ENCODE measurements at regions not wholly inside any gene's neighbourhood (a gene's known extent, or its start where the extent isn't known, plus 50 kb on each side); places are given as distances from the start of the nearest gene placed in this dataset.

GRCh38 chr10:6305401-6306321 lies 102.9 kb downstream of the PFKFB3 start:
- no peak for DNase-seq

GRCh38 chr10:6306917-6307316 lies 104.2 kb downstream of the PFKFB3 start:
- DNase-seq = no peak

GRCh38 chr10:6309816-6310215 lies 107.1 kb downstream of the PFKFB3 start:
- DNase-seq = no peak

DNA sequence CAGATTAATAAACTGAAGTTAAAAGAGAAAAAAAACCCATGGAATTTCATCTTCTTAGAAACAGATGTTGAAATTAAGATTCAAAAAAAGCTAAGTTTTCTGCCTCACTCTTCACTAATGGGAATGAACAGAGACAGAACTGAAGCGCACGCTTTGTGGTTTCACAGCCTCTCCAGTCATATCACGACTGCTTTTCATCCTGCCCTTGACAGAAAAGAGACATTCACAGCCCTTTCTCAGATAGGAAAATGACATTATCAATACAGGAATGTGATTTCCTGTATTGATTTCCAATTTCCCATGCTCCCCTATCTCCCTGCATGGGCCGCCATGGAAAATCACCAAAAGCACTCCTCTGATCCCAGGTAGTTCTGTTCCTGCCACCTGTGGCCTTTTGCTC lies 108.2 kb downstream of the PFKFB3 start:
- no peak for DNase-seq

GRCh38 chr10:6311700-6312330 lies 109.1 kb downstream of the PFKFB3 start:
- no peak for DNase-seq

GRCh38 chr10:6312636-6313035 lies 109.9 kb downstream of the PFKFB3 start:
- DNase-seq = no peak

DNA sequence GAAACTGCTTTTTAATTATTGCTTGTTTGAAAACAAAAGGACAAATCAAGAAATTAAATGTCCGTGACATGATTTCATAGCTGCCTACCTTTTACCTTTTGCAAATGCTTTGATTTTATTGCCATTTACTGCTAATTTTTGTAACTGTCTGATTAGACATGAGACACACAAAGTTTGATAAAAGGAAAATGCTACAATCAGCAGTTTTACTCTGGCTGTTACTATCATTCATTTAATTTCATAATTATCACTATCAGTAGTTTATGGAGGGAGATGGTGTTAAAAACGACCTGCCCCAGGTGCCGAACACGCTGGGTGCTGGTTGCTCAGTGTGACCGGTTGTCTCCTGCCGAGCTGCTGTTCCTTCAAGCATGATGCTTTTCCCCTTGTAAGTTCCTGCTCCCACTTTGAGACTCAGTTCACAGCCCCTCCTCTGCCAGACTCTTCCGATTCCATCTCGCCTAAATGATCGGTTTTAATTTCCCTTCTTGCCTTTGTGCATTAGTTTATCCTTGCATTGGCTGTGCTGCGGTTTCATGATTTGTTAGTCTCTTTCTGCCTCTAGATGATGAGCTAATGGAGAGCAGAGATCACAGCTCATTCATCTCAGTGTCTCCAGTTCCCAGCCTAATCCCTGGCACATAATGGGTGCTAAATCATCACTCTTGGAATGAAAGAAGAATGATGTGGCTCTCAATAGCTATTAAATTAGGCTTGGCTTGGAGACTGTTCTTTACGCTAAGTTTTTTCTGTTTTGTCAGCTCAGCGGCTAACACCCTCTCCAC lies 110.6 kb downstream of the PFKFB3 start:
- DNase-seq = no peak

DNA sequence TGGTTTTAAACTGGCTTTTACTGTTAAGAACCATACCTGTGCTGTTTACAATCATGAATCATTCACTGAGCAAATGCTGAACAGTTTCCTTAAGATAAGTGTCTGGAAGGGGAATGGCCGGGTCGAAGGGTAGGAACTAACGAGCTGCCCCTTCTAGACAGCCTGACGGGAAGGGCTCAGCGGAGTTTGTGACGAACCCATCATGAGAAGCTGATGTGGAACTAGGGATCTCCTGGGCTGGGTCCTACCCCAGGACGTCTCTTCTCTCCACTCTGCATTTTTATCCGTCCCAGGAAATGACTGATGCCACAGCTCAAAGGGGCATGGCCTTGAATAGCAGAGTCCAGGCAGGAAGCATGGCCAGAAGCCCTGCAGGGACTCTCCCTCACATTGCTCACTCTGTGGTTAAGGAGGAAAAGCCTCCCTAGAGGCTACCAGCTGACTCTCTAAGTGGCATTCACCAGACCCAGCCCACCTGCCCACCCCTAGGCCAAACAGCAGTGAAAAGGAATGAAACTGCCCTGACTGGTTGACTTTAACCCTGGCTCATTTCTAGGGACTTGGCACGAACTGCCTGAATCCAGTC lies 112.0 kb downstream of the PFKFB3 start:
- DNase-seq = no peak

DNA sequence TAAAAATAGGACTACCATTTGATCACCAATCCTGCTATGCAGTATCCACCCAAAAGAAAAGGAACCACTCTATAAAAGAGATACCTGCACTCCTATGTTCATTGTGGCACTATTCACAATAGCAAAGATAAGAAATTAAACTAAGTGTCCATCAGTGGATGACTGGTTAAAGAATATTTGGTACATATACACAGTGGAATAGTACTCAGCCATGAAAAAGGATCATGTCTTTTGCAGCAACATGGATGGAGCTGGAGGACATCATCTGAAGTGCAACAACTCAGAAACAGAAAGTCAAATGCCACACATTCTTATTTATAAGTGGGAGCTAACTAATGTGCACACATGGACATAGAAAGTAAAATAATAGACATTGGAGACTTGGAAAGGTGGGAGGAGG lies 116.4 kb downstream of the PFKFB3 start:
- DNase-seq = no peak

GRCh38 chr10:6320320-6321010 lies 117.7 kb downstream of the PFKFB3 start:
- DNase-seq = no peak

DNA sequence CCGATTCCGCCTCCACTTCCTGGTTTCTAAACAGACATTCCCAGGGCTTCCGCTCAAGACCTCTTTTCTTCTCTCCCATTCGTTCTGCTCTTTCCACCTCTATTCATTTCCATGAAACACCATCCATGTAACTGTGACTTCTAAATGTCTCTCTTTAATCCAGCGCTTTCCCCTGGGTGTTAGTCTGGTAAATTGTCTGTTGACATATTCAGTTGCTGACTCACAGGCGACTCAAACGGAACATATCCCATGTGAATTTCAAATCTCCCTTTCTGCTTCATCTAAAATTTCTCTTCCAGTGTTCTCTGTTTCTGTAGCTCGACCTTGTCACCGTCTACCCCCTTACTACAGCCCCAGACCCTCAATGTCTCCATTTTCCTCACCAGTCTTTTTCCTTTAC lies 119.1 kb downstream of the PFKFB3 start:
- DNase-seq = no peak

DNA sequence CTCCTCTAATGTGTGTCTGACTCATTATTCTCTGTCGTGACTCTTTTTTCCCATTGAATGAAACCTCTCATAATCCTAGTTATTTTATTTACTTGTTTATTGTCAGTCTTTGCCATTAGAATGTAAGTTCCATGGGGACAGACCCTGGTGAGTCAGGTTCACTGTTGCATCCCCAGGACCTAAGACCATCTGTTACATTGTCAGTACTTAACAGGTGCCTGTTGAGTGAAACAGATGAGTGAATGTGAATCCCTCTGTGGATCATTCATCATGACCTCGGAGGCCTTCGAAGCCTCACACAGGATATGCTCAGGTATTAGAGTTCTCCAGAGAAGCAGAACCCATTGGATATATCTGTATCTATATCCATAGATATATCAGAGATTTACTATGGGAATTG lies 120.1 kb downstream of the PFKFB3 start:
- DNase-seq = no peak

DNA sequence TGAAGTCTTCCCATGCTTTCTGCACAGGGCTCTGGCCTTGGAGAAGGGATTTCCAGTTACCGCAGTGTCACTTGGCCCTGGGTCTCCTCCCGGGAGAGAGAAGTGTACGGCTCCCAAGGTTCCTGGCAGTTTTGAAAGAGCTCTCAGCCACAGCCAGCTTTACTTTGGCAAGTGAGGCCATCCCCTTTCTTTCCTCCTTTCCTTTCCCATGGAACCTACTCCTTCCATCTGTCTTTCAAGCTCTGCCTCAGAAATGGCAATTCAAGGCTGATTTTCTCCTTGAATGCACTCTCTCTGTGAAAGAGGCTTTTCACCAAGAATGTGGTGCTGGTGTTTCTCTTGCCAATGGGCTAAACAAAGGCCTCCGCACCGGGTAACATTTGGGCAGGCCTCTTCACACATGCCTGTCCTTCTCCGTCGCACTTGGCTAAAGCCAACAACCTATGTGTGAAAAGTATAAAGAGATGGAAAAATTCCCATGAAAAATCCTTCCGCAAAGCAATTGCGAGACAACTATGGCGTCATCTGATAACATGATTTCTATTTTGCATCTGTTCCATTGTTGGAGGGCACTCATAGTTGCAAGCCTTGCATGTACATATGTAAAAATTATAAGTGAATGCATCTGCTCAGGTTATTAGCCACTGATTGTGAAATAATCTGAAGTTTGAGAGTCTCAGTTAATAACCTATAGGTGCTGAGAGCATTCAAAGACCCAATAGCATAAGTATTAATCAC lies 125.4 kb downstream of the PFKFB3 start:
- DNase-seq = no peak

DNA sequence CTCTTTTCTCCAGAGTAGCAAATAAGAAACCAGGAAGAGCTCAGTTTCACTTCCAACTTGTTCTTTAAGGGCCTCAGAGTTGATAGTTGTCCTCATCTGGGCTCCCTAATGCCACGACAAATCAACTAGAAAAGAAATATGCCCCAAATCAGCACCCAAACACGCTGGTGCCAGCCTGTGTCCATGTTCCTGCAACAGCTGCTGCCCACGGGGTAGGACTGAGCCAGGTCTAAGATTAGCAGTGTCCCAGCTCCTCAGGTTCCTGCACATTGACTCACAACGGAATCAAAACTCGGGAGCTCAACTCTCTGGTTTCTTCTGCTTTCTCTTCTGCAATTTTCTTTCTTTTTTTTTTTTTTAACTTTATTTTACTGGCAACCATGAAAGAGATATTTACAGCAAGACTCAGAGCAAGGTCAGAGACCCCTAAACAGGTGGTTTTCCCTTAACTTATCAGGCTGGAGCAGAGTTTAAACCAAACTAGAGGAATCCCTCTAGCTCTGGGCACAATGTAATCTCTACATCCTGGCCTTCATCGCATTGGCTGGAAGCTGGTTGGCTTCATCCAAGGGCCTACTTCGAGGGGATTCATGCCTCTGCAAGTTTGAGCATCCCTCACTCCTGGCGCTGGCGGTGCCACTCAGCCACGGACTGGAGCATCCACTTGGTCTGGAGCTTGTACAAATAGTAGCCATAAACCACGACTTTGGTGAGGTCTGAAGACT lies 126.1 kb downstream of the PFKFB3 start:
- no peak for DNase-seq

DNA sequence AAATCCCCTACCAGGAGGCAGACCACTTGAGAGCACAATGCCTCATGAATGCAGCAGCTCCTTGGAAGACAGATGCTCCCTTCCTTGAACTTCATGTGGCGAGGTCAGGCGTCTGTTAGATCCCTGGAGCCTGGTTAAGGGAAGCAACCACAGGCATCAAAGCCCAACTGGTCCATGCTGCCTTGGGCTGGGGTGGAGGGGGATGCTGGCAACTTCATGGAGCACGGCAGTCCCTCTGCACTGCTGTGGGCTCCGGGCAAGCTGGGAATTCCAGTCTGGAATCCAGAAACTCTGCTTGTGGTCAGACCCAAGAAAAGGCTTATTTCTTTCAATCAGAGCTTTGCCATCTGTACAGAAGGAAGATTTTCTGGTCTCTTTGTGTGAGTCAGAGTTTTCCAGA lies 130.4 kb downstream of the PFKFB3 start:
- DNase-seq = no peak

- DNase-seq = no peak
These were observed 131.2 kb downstream of the PFKFB3 start for GRCh38 chr10:6333973-6334372.

GRCh38 chr10:6336016-6336415 lies 133.3 kb downstream of the PFKFB3 start:
- DNase-seq = no peak

DNA sequence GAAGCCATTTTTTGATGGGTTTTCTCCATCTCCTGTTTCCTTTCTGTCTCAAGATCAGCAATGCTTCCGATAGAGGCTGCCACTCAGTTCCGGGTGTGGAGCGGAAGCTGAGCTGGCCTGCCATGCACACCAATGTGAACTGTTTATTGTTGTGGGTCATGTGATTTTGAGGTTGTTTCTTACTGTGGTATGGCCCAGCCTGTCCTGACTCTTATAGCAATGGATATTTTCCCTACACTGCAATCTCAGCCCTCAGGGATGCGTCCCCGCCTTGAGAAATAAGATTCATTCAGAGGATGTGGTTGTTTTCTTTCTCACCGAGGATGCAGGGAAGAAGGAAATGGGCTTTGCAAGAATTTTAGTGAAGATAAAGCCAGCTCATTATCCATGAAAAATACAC lies 134.7 kb downstream of the PFKFB3 start:
- no peak for DNase-seq

GRCh38 chr10:6338361-6338760 lies 135.6 kb downstream of the PFKFB3 start:
- no peak for DNase-seq

GRCh38 chr10:6339891-6340290 lies 137.2 kb downstream of the PFKFB3 start:
- DNase-seq = no peak

DNA sequence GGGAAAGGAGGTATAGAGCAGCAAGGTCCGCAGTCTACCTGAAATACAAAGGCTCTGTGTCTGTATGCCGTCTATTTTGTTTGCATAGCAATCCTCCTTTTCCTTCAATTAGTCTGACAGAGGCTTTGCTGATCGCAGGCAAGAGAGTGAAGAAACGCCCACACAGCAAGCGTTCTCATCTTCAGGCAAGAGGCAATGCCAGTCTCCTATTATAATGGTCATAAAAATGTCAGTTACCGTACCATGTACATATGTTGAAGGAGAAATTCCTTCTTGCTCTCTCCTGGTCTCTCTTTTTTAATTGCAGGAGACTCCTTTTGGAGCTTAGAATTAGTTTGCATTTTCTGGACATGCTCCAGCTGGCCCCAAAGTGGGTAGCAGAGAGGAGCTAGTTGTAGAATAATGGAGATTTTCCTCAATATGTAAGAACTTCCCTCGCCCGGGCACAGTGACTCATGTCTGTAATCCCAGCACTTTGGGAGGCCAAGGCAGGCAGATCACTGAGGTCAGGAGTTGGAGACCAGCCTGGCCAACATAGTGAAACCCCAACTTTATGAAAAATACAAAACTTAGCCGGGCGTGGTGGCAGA lies 139.5 kb downstream of the PFKFB3 start:
- no peak for DNase-seq

Measured in activated CD8-positive, alpha-beta memory T cell treated with anti-CD3 and anti-CD28 coated beads, Interleukin-2, amount 50 U/mL, for 4 hours (primary cell).